ENCODE measurements at regions not wholly inside any gene's neighbourhood (a gene's known extent, or its start where the extent isn't known, plus 50 kb on each side); places are given as distances from the start of the nearest gene placed in this dataset.

- TF ChIP-seq MXI1 (IDR thresholded peaks at IDR 0.05; ENCODE audit: borderline replicate concordance, low read depth, low read length) = 0 out of 2 replicates have a peak, but pooled peaks have one; percentile 24
- TF ChIP-seq CTCF (conservative IDR thresholded peaks at IDR 0.05; ENCODE audit: low read depth, low read length) = no peak
- no peak for TF ChIP-seq RFX5 (IDR thresholded peaks at IDR 0.05; ENCODE audit: low read depth, low read length)
Observed at GRCh38 chr15:87777054-87777561, 479.4 kb downstream of the NTRK3 start.
